WTC11 (cell line): ENCODE measurements at regions not wholly inside any gene's neighbourhood (a gene's known extent, or its start where the extent isn't known, plus 50 kb on each side); places are given as distances from the start of the nearest gene placed in this dataset.

ENCODE experiments used
- ATAC-seq: fragments of 200-7000 bp; cut with Tn5 transposase; 2 replicates; pipeline ENCODE4 v1.10.0; 2021; ENCODE audit warnings: mild to moderate bottlenecking, moderate library complexity
- CTCF ChIA-PET: fragments of 300-600 bp; sonication (Branson Sonifier 250); formaldehyde crosslinking; loops from one replicate; lab custom pipeline; 2021; ENCODE audit warnings: antibody characterized with exemption; lab: Charles Lee
- POLR2A ChIA-PET: fragments of 350-600 bp; sonication (Branson Sonifier 250); formaldehyde crosslinking; loops from one replicate; lab custom pipeline; 2021; ENCODE audit warnings: antibody characterized with exemption; lab: Charles Lee
- DNase-seq: peaks from one replicate; pipeline ENCODE4 v3.0.0; 2021; ENCODE audit warnings: low spot score
- H3K27ac Mint-ChIP-seq: 2 replicates; pipeline ENCODE4 v1.8.0; 2021; ENCODE audit warnings: mixed read lengths
- H3K27me3 Mint-ChIP-seq: 2 replicates; pipeline ENCODE4 v1.8.0; 2021; ENCODE audit warnings: low read depth, mild to moderate bottlenecking, moderate library complexity, mixed read lengths
- H3K36me3 Mint-ChIP-seq: 2 replicates; pipeline ENCODE4 v1.8.0; 2021; ENCODE audit warnings: mixed read lengths
- H3K4me1 Mint-ChIP-seq: 2 replicates; pipeline ENCODE4 v1.8.0; 2022; ENCODE audit warnings: mixed read lengths
- H3K4me3 Mint-ChIP-seq: 2 replicates; pipeline ENCODE4 v1.8.0; 2021; ENCODE audit warnings: mild to moderate bottlenecking, moderate library complexity, mixed read lengths
- H3K9me3 Mint-ChIP-seq: 2 replicates; pipeline ENCODE4 v1.8.0; 2021; ENCODE audit warnings: mixed read lengths
- EMX1 ChIP-seq: fragments of 250-450 bp; sonication (Bioruptor Pico); IDR thresholded peaks from 2 replicates; pipeline ENCODE4 v1.8.0; 2021; ENCODE audit warnings: mild to moderate bottlenecking
- HMGA2 ChIP-seq: fragments of 250-450 bp; sonication (Bioruptor Pico); IDR thresholded peaks from 2 replicates; pipeline ENCODE4 v1.4.0; 2021; ENCODE audit warnings: mild to moderate bottlenecking, moderate library complexity
- IRF2 ChIP-seq: sonication (generic); formaldehyde crosslinking; IDR thresholded peaks from 2 replicates; pipeline ENCODE4 v1.8.0; 2022; ENCODE audit warnings: low read depth, missing genetic modification reagents, borderline replicate concordance
- JUN ChIP-seq: sonication (generic); formaldehyde crosslinking; IDR thresholded peaks from 2 replicates; pipeline ENCODE4 v1.8.0; 2023; ENCODE audit warnings: mild to moderate bottlenecking, missing genetic modification reagents
- KAT7 ChIP-seq: sonication (generic); formaldehyde crosslinking; IDR thresholded peaks from 2 replicates; pipeline ENCODE4 v1.8.1; 2023; ENCODE audit warnings: missing genetic modification reagents, mild to moderate bottlenecking, borderline replicate concordance
- NFYB ChIP-seq: sonication (generic); formaldehyde crosslinking; conservative IDR thresholded peaks from 2 replicates; pipeline ENCODE4 v1.8.0; 2022; ENCODE audit warnings: low read depth, missing genetic modification reagents
- TEAD4 ChIP-seq: sonication (generic); formaldehyde crosslinking; IDR thresholded peaks from 2 replicates; pipeline ENCODE4 v1.8.0; 2022; ENCODE audit warnings: mild to moderate bottlenecking, missing genetic modification reagents
- ZNF138 ChIP-seq: sonication (generic); formaldehyde crosslinking; conservative IDR thresholded peaks from 2 replicates; pipeline ENCODE4 v1.8.1; 2022; ENCODE audit warnings: mild to moderate bottlenecking, moderate library complexity, missing genetic modification reagents
- ZNF232 ChIP-seq: sonication (generic); formaldehyde crosslinking; IDR thresholded peaks from 2 replicates; pipeline ENCODE4 v1.8.0; 2022; ENCODE audit warnings: mild to moderate bottlenecking, missing genetic modification reagents
- ZNF317 ChIP-seq: sonication (generic); formaldehyde crosslinking; IDR thresholded peaks from 2 replicates; pipeline ENCODE4 v1.8.1; 2023; ENCODE audit warnings: low read depth, mild to moderate bottlenecking, moderate library complexity, missing genetic modification reagents, borderline replicate concordance
- ZNF416 ChIP-seq: fragments of 250-450 bp; sonication (Bioruptor Pico); IDR thresholded peaks from 2 replicates; pipeline ENCODE4 v1.9.0; 2021; ENCODE audit warnings: mild to moderate bottlenecking, inconsistent platforms
- ZNF423 ChIP-seq: fragments of 250-450 bp; sonication (Bioruptor Pico); IDR thresholded peaks from 2 replicates; pipeline ENCODE4 v2.1.2; 2022; ENCODE audit warnings: mild to moderate bottlenecking, moderate library complexity
- TF ChIP-seq, protein P1 (sequence below): sonication (generic); formaldehyde crosslinking; IDR thresholded peaks from 2 replicates; pipeline ENCODE4 v1.8.1; 2023; ENCODE audit warnings: mild to moderate bottlenecking, missing genetic modification reagents, borderline replicate concordance
- TF ChIP-seq, protein P2 (sequence below): fragments of 250-450 bp; sonication (Bioruptor Pico); IDR thresholded peaks from 2 replicates; pipeline ENCODE4 v1.9.0; 2021; ENCODE audit warnings: mild to moderate bottlenecking
- TF ChIP-seq, protein P3 (sequence below): fragments of 250-450 bp; sonication (Bioruptor Pico); IDR thresholded peaks from 2 replicates; pipeline ENCODE4 v1.9.0; 2021; ENCODE audit warnings: mild to moderate bottlenecking
- TF ChIP-seq, protein P4 (sequence below): sonication (generic); formaldehyde crosslinking; IDR thresholded peaks from 2 replicates; pipeline ENCODE4 v1.8.1; 2023; ENCODE audit warnings: mild to moderate bottlenecking, missing genetic modification reagents, moderate library complexity
- TF ChIP-seq, protein P5 (sequence below): sonication (generic); formaldehyde crosslinking; IDR thresholded peaks from 2 replicates; pipeline ENCODE4 v1.8.0; 2023; ENCODE audit warnings: mild to moderate bottlenecking, missing genetic modification reagents
- TF ChIP-seq, protein P6 (sequence below): sonication (generic); formaldehyde crosslinking; IDR thresholded peaks from 2 replicates; pipeline ENCODE4 v1.8.1; 2022; ENCODE audit warnings: low read depth, missing genetic modification reagents, borderline replicate concordance

DNA sequence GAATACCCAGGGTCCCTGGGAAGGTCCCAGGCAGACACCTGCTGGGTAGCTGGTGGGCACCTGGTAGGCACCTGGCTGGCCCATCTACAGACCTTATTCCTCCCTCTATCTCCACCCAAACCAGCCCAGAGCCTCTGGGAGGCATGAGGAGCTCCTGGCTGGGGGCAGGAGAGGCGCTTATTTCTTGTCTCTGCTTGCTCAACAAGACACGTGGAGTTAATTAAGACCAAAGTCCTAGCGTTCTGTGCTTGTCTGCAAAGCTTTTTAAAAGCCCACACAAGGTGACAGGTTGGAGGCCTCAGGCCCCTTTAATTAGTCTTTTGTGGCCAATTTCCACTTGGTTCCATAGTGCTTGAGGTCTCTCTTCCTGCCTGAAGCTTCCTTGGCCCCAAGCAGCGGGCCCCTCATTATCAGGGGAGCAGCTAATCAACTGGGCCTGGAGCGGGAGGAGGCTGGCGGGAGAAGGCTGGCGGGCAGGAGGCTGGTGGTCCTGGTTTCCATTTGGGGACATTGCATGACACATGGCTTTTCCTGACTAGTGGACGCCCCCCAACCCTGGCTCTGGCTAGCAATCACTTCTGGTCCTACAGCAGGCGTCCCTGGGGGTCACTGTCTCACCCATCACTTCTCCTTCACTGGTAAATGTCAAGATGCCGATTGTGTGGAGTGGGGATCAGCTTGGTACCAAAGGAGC lies 65.4 kb upstream of the HDAC4 start (continued):
- no peak for TF ChIP-seq ZNF138 (CRISPR knock-in tag)

DNA sequence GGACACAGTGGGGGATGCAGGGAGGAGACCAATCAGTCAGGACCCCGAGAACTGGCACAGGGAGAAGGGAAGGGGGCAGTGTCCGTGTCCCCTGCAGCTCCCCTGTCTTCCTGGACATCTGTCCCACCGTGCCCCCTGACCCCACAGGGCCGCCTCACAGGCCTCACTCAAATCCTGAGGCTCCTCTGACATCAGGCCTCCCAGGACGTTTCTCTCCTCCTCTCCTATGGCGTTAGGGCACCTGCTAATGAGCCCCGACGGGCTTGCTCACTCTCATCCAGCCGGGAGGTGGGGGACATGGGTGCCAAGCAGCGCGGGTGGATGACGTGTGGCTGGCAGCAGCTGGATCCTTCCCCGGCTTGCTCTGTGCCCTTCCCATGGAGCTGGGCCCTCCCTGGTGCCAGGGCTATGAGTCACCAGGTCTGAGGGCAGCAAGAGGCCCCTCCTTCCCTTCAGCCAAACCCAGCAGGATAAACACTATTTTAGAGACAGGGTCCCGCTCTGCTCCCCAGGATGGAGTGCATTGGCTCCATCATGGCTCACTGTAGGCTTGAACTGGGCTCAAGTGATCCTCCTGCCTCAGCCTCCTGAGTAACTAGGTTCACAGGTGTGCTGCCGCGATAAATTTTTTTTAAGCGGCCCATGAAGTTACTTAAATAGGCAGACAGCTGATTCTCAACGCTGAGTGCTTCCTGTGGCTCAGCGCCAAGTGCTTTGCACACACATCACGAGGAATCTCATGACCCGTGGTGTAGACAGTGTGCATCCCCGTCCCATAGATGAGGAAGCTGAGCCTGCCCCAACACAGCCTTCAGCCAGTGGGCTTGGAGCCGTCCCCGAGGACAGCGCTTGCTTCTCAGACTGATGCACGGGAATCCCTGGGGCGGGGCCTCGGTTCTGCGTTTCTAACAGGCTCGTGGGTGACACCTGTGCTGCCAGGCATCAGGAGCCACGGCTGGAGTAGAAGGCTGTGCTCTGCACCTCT lies 64.5 kb upstream of the HDAC4 start:
- peaks cover 5% of the 10 kb centered on the region for H3K36me3 Mint-ChIP-seq
- H3K27ac Mint-ChIP-seq: no peak overlapping the region
- ChIA-PET CTCF (interaction anchor here (1.2 kb wide), 1 partner anchor 359 kb away, joined by 3 read pairs; no protein-coding TSS in a partner anchor), POLR2A (no interaction called here)
- no peaks in the 10 kb centered on the region for H3K4me1 Mint-ChIP-seq
- H3K9me3 Mint-ChIP-seq: peaks cover 12% of the 10 kb centered on the region
- ATAC-seq (no peak), DNase-seq (no peak)
- no peak overlapping the region for H3K4me3 Mint-ChIP-seq
- peaks cover 3% of the 10 kb centered on the region for H3K27me3 Mint-ChIP-seq
- TF ChIP-seq JUN (CRISPR knock-in tag): no peak
- no peak for TF ChIP-seq HMGA2 (CRISPR knock-in tag)
- TF ChIP-seq KAT7 (CRISPR knock-in tag): no peak
- TF ChIP-seq, protein P1, sequence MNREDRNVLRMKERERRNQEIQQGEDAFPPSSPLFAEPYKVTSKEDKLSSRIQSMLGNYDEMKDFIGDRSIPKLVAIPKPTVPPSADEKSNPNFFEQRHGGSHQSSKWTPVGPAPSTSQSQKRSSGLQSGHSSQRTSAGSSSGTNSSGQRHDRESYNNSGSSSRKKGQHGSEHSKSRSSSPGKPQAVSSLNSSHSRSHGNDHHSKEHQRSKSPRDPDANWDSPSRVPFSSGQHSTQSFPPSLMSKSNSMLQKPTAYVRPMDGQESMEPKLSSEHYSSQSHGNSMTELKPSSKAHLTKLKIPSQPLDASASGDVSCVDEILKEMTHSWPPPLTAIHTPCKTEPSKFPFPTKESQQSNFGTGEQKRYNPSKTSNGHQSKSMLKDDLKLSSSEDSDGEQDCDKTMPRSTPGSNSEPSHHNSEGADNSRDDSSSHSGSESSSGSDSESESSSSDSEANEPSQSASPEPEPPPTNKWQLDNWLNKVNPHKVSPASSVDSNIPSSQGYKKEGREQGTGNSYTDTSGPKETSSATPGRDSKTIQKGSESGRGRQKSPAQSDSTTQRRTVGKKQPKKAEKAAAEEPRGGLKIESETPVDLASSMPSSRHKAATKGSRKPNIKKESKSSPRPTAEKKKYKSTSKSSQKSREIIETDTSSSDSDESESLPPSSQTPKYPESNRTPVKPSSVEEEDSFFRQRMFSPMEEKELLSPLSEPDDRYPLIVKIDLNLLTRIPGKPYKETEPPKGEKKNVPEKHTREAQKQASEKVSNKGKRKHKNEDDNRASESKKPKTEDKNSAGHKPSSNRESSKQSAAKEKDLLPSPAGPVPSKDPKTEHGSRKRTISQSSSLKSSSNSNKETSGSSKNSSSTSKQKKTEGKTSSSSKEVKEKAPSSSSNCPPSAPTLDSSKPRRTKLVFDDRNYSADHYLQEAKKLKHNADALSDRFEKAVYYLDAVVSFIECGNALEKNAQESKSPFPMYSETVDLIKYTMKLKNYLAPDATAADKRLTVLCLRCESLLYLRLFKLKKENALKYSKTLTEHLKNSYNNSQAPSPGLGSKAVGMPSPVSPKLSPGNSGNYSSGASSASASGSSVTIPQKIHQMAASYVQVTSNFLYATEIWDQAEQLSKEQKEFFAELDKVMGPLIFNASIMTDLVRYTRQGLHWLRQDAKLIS (CRISPR knock-in tag): no peak
- no peak for TF ChIP-seq EMX1 (CRISPR knock-in tag)
- no peak for TF ChIP-seq ZNF423
- no peak for TF ChIP-seq TEAD4 (CRISPR knock-in tag)
- TF ChIP-seq IRF2 (CRISPR knock-in tag): no peak
- TF ChIP-seq ZNF416: no peak
- TF ChIP-seq, protein P2, sequence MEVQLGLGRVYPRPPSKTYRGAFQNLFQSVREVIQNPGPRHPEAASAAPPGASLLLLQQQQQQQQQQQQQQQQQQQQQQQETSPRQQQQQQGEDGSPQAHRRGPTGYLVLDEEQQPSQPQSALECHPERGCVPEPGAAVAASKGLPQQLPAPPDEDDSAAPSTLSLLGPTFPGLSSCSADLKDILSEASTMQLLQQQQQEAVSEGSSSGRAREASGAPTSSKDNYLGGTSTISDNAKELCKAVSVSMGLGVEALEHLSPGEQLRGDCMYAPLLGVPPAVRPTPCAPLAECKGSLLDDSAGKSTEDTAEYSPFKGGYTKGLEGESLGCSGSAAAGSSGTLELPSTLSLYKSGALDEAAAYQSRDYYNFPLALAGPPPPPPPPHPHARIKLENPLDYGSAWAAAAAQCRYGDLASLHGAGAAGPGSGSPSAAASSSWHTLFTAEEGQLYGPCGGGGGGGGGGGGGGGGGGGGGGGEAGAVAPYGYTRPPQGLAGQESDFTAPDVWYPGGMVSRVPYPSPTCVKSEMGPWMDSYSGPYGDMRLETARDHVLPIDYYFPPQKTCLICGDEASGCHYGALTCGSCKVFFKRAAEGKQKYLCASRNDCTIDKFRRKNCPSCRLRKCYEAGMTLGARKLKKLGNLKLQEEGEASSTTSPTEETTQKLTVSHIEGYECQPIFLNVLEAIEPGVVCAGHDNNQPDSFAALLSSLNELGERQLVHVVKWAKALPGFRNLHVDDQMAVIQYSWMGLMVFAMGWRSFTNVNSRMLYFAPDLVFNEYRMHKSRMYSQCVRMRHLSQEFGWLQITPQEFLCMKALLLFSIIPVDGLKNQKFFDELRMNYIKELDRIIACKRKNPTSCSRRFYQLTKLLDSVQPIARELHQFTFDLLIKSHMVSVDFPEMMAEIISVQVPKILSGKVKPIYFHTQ: no peak
- TF ChIP-seq, protein P3, sequence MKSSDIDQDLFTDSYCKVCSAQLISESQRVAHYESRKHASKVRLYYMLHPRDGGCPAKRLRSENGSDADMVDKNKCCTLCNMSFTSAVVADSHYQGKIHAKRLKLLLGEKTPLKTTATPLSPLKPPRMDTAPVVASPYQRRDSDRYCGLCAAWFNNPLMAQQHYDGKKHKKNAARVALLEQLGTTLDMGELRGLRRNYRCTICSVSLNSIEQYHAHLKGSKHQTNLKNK: no peak
- no peak for TF ChIP-seq NFYB (CRISPR knock-in tag)
- TF ChIP-seq, protein P4, sequence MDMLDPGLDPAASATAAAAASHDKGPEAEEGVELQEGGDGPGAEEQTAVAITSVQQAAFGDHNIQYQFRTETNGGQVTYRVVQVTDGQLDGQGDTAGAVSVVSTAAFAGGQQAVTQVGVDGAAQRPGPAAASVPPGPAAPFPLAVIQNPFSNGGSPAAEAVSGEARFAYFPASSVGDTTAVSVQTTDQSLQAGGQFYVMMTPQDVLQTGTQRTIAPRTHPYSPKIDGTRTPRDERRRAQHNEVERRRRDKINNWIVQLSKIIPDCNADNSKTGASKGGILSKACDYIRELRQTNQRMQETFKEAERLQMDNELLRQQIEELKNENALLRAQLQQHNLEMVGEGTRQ (CRISPR knock-in tag): no peak
- TF ChIP-seq ZNF317 (CRISPR knock-in tag): no peak
- TF ChIP-seq, protein P5, sequence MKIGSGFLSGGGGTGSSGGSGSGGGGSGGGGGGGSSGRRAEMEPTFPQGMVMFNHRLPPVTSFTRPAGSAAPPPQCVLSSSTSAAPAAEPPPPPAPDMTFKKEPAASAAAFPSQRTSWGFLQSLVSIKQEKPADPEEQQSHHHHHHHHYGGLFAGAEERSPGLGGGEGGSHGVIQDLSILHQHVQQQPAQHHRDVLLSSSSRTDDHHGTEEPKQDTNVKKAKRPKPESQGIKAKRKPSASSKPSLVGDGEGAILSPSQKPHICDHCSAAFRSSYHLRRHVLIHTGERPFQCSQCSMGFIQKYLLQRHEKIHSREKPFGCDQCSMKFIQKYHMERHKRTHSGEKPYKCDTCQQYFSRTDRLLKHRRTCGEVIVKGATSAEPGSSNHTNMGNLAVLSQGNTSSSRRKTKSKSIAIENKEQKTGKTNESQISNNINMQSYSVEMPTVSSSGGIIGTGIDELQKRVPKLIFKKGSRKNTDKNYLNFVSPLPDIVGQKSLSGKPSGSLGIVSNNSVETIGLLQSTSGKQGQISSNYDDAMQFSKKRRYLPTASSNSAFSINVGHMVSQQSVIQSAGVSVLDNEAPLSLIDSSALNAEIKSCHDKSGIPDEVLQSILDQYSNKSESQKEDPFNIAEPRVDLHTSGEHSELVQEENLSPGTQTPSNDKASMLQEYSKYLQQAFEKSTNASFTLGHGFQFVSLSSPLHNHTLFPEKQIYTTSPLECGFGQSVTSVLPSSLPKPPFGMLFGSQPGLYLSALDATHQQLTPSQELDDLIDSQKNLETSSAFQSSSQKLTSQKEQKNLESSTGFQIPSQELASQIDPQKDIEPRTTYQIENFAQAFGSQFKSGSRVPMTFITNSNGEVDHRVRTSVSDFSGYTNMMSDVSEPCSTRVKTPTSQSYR (CRISPR knock-in tag): no peak
- no peak for TF ChIP-seq ZNF232 (CRISPR knock-in tag)
- TF ChIP-seq, protein P6, sequence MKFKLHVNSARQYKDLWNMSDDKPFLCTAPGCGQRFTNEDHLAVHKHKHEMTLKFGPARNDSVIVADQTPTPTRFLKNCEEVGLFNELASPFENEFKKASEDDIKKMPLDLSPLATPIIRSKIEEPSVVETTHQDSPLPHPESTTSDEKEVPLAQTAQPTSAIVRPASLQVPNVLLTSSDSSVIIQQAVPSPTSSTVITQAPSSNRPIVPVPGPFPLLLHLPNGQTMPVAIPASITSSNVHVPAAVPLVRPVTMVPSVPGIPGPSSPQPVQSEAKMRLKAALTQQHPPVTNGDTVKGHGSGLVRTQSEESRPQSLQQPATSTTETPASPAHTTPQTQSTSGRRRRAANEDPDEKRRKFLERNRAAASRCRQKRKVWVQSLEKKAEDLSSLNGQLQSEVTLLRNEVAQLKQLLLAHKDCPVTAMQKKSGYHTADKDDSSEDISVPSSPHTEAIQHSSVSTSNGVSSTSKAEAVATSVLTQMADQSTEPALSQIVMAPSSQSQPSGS (CRISPR knock-in tag): no peak
